Testis (tissue), 2 donors: ENCODE measurements at regions not wholly inside any gene's neighbourhood (a gene's known extent, or its start where the extent isn't known, plus 50 kb on each side); places are given as distances from the start of the nearest gene placed in this dataset.

Experiments
- POLR2A ChIP-seq: fragments of 450-650 bp; IDR thresholded peaks from one replicate; pipeline ENCODE4 v1.6.1; 2017; ENCODE audit warnings: antibody characterized with exemption, mild to moderate bottlenecking, moderate library complexity
- TF ChIP-seq, protein P1 (sequence below), 3 experiments: fragments of 450-650 bp in 2 of 3; fragments of 200-600 bp in 1 of 3; sonication (generic) in 1 of 3; IDR thresholded peaks; one replicate each; pipeline ENCODE4 v1.5.1; 2016 to 2019; ENCODE audit warnings: antibody characterized with exemption in 3 of 3, mild to moderate bottlenecking in 2 of 3, moderate library complexity in 1 of 3

DNA sequence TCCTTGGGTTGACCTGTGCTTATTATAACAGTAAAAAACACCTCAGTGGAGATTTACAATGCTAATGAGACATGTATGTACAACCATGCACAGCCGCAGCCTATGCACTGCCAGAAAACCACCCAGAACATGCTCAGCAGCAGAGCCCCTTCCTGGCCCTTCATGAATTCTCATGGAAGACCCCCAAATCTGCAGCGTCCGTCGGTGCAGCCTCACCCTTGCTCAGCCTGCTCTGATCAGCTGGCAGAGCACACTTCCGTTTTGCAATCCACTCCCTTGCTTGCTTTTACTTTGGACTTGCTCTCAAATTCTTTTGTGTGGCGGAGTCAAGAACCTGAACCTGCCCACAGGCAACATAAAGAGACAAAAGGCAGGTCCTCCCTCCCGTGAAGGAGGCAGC, 378.2 kb upstream of the SULF2 start:
- TF ChIP-seq, protein P1, sequence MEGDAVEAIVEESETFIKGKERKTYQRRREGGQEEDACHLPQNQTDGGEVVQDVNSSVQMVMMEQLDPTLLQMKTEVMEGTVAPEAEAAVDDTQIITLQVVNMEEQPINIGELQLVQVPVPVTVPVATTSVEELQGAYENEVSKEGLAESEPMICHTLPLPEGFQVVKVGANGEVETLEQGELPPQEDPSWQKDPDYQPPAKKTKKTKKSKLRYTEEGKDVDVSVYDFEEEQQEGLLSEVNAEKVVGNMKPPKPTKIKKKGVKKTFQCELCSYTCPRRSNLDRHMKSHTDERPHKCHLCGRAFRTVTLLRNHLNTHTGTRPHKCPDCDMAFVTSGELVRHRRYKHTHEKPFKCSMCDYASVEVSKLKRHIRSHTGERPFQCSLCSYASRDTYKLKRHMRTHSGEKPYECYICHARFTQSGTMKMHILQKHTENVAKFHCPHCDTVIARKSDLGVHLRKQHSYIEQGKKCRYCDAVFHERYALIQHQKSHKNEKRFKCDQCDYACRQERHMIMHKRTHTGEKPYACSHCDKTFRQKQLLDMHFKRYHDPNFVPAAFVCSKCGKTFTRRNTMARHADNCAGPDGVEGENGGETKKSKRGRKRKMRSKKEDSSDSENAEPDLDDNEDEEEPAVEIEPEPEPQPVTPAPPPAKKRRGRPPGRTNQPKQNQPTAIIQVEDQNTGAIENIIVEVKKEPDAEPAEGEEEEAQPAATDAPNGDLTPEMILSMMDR (IDR thresholded peaks at IDR 0.05), result no peak
- TF ChIP-seq POLR2A, result no peak
